ENCODE measurements at regions not wholly inside any gene's neighbourhood (a gene's known extent, or its start where the extent isn't known, plus 50 kb on each side); places are given as distances from the start of the nearest gene placed in this dataset.

GRCh38 chr4:138078751-138079520 lies 163.2 kb downstream of the SLC7A11 start:
- H3K9me3 Mint-ChIP-seq (ENCODE audit: low read depth), result no peaks in the 10 kb centered on the region
- H3K27ac Mint-ChIP-seq, result no peak overlapping the region
- H3K4me1 Mint-ChIP-seq, result no peaks in the 10 kb centered on the region
- DNase-seq (no peak), ATAC-seq (no peak)
- CTCF ChIA-PET, result interaction anchor here (0.8 kb wide), 1 partner anchor 11 kb away, joined by 3 read pairs; no protein-coding TSS in a partner anchor
- no peaks in the 10 kb centered on the region for H3K36me3 Mint-ChIP-seq (ENCODE audit: low read depth)
- peaks cover 2% of the 10 kb centered on the region for H3K27me3 Mint-ChIP-seq
- intact Hi-C loops (cut with DNase I, micrococcal nuclease), result no loop called here
- POLR2A ChIA-PET, result no interaction called here
- no peak overlapping the region for H3K4me3 Mint-ChIP-seq

DNA sequence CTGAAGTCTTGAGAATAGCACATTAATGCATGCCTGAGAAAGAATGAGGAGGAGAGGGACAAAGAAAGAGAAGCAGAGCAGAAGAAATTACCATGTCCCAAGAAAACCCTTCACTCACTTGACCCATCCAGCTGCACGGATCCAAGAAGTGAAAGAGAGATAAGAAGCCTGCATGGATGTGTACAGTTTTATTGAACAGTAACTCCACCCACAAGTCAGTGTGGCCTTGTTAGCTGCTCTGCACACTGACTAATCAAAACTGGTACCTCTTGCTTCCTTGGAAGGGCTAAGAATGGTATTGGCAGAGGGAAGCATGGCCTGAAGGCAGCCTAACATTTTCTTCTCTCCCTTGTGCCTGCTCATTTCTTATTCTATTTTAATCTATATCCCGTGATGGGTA lies 163.9 kb downstream of the SLC7A11 start:
- Mint-ChIP-seq H3K36me3 (ENCODE audit: low read depth) (no peaks in the 10 kb centered on the region), H3K4me3 (no peak overlapping the region), H3K27me3 (peaks cover 2% of the 10 kb centered on the region), H3K4me1 (no peaks in the 10 kb centered on the region), H3K9me3 (ENCODE audit: low read depth) (no peaks in the 10 kb centered on the region), H3K27ac (no peak overlapping the region)
- CTCF ChIA-PET, result interaction anchor here (0.8 kb wide), 1 partner anchor 12 kb away, joined by 3 read pairs; no protein-coding TSS in a partner anchor
- DNase-seq (no peak), ATAC-seq (no peak)
- POLR2A ChIA-PET, result no interaction called here
- intact Hi-C loops (cut with DNase I, micrococcal nuclease), result no loop called here

- no peak overlapping the region for H3K4me3 Mint-ChIP-seq
- ChIA-PET CTCF (no interaction called here), POLR2A (no interaction called here)
- ATAC-seq (no peak), DNase-seq (no peak)
- H3K4me1 Mint-ChIP-seq, result no peaks in the 10 kb centered on the region
- no peaks in the 10 kb centered on the region for H3K9me3 Mint-ChIP-seq (ENCODE audit: low read depth)
- no peaks in the 10 kb centered on the region for H3K36me3 Mint-ChIP-seq (ENCODE audit: low read depth)
- intact Hi-C loops (cut with DNase I, micrococcal nuclease), result no loop called here
- no peak overlapping the region for H3K27ac Mint-ChIP-seq
- H3K27me3 Mint-ChIP-seq, result peaks cover 2% of the 10 kb centered on the region
Measured at GRCh38 chr4:138076561-138076960, 165.6 kb downstream of the SLC7A11 start.

GRCh38 chr4:138070816-138071215 lies 171.3 kb downstream of the SLC7A11 start:
- Mint-ChIP-seq H3K36me3 (ENCODE audit: low read depth) (no peaks in the 10 kb centered on the region), H3K27me3 (peaks cover 2% of the 10 kb centered on the region), H3K27ac (no peak overlapping the region), H3K4me3 (no peak overlapping the region), H3K9me3 (ENCODE audit: low read depth) (peaks cover 2% of the 10 kb centered on the region), H3K4me1 (no peaks in the 10 kb centered on the region)
- ChIA-PET CTCF (no interaction called here), POLR2A (no interaction called here)
- DNase-seq (no peak), ATAC-seq (no peak)
- intact Hi-C loops (cut with DNase I, micrococcal nuclease), result no loop called here

DNA sequence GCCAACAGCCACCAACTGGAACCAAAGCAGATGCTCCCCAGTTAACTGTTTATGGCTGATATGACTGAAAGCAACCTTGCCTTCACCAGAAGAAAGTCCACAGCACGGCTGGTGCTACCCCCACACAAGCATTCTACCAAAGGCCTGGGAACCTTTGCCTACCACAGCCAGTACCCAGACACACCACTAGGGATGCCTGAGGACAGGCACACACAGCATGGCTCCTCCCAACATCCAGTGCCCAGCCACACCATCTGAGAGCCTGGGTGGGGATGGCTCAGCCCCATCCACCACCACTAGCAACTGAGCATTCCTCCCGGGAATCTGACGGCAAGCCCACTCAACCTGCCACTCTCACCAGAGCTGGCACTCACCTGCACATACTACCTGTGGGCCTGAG lies 178.6 kb downstream of the SLC7A11 start:
- peaks cover 10% of the 10 kb centered on the region for H3K9me3 Mint-ChIP-seq (ENCODE audit: low read depth)
- H3K27me3 Mint-ChIP-seq, result no peaks in the 10 kb centered on the region
- ATAC-seq (no peak), DNase-seq (no peak)
- ChIA-PET CTCF (no interaction called here), POLR2A (no interaction called here)
- no peaks in the 10 kb centered on the region for H3K4me1 Mint-ChIP-seq
- intact Hi-C loops (cut with DNase I, micrococcal nuclease), result no loop called here
- no peak overlapping the region for H3K4me3 Mint-ChIP-seq
- H3K36me3 Mint-ChIP-seq (ENCODE audit: low read depth), result no peaks in the 10 kb centered on the region
- no peak overlapping the region for H3K27ac Mint-ChIP-seq

- no peaks in the 10 kb centered on the region for H3K27me3 Mint-ChIP-seq
- no peaks in the 10 kb centered on the region for H3K4me1 Mint-ChIP-seq
- intact Hi-C loops (cut with DNase I, micrococcal nuclease), result no loop called here
- peaks cover 10% of the 10 kb centered on the region for H3K9me3 Mint-ChIP-seq (ENCODE audit: low read depth)
- DNase-seq (no peak), ATAC-seq (no peak)
- ChIA-PET CTCF (interaction anchor here (1.8 kb wide), 1 partner anchor 28 kb away, joined by 5 read pairs; no protein-coding TSS in a partner anchor), POLR2A (interaction anchor here (0.5 kb wide), 1 partner anchor 102 kb away, joined by 3 read pairs; no protein-coding TSS in a partner anchor)
- H3K4me3 Mint-ChIP-seq, result no peak overlapping the region
- H3K27ac Mint-ChIP-seq, result no peak overlapping the region
- H3K36me3 Mint-ChIP-seq (ENCODE audit: low read depth), result no peaks in the 10 kb centered on the region
Measured at GRCh38 chr4:138062929-138063328, 179.2 kb downstream of the SLC7A11 start.

GRCh38 chr4:138056541-138056940 lies 185.6 kb downstream of the SLC7A11 start:
- Mint-ChIP-seq H3K9me3 (ENCODE audit: low read depth) (no peaks in the 10 kb centered on the region), H3K27ac (no peak overlapping the region), H3K36me3 (ENCODE audit: low read depth) (no peaks in the 10 kb centered on the region), H3K27me3 (no peaks in the 10 kb centered on the region), H3K4me3 (no peak overlapping the region), H3K4me1 (no peaks in the 10 kb centered on the region)
- no peak for DNase-seq
- intact Hi-C loops (cut with DNase I, micrococcal nuclease), result no loop called here
- ATAC-seq, result no peak
- ChIA-PET POLR2A (no interaction called here), CTCF (interaction anchor here (0.7 kb wide), 1 partner anchor 642 kb away, joined by 3 read pairs; no protein-coding TSS in a partner anchor)

- Mint-ChIP-seq H3K9me3 (ENCODE audit: low read depth) (no peaks in the 10 kb centered on the region), H3K4me3 (no peak overlapping the region), H3K27me3 (no peaks in the 10 kb centered on the region), H3K27ac (no peak overlapping the region), H3K4me1 (no peaks in the 10 kb centered on the region), H3K36me3 (ENCODE audit: low read depth) (no peaks in the 10 kb centered on the region)
- POLR2A ChIA-PET, result no interaction called here
- CTCF ChIA-PET, result no interaction called here
- intact Hi-C loops (cut with DNase I, micrococcal nuclease), result no loop called here
- no peak for DNase-seq
- no peak for ATAC-seq
Measured at GRCh38 chr4:138055890-138056289, 186.3 kb downstream of the SLC7A11 start.

DNA sequence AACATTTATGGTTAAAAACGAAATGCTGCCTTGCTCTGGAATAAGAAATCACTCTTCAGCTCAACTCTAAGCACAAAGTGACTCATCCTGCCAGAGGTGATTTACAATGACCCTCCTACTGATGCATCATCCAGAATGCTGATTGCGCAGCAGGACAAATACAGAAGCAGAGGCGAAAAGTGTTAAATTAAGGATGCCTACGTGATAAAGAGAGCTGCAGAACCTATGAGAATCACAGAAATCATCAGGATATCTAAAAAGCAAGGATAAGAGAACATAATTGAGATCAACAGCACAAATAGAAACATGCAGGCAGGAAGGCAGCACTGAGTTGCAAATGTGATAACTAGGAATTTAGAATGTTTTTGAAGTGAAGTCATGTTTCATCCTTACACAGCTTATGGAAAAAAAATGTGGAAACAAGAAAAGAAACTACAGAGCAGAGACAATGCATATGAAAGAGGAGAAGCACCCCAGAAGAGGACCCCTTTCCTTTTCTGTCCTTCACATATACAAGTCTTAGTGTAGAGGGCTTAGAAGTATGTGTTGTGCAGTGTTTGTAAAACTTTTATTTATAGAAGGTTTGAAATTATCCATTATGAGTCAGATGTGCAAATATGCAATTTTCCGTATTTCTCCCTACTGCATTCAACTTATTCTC lies 188.4 kb downstream of the SLC7A11 start:
- Mint-ChIP-seq H3K9me3 (ENCODE audit: low read depth) (no peaks in the 10 kb centered on the region), H3K36me3 (ENCODE audit: low read depth) (no peaks in the 10 kb centered on the region), H3K4me1 (no peaks in the 10 kb centered on the region), H3K4me3 (no peak overlapping the region), H3K27ac (no peak overlapping the region), H3K27me3 (no peaks in the 10 kb centered on the region)
- DNase-seq, result no peak
- ATAC-seq, result no peak
- ChIA-PET CTCF (no interaction called here), POLR2A (no interaction called here)
- intact Hi-C loops (cut with DNase I, micrococcal nuclease), result no loop called here

GRCh38 chr4:138052806-138053632 lies 189.1 kb downstream of the SLC7A11 start:
- H3K4me3 Mint-ChIP-seq, result no peak overlapping the region
- ChIA-PET CTCF (no interaction called here), POLR2A (no interaction called here)
- intact Hi-C loops (cut with DNase I, micrococcal nuclease), result no loop called here
- H3K27me3 Mint-ChIP-seq, result no peaks in the 10 kb centered on the region
- no peak for ATAC-seq
- no peaks in the 10 kb centered on the region for H3K36me3 Mint-ChIP-seq (ENCODE audit: low read depth)
- no peak for DNase-seq
- no peaks in the 10 kb centered on the region for H3K9me3 Mint-ChIP-seq (ENCODE audit: low read depth)
- no peak overlapping the region for H3K27ac Mint-ChIP-seq
- no peaks in the 10 kb centered on the region for H3K4me1 Mint-ChIP-seq

- CTCF ChIA-PET, result no interaction called here
- DNase-seq (no peak), ATAC-seq (no peak)
- intact Hi-C loops (cut with DNase I, micrococcal nuclease), result no loop called here
- H3K4me1 Mint-ChIP-seq, result no peaks in the 10 kb centered on the region
- no peaks in the 10 kb centered on the region for H3K36me3 Mint-ChIP-seq (ENCODE audit: low read depth)
- no peak overlapping the region for H3K4me3 Mint-ChIP-seq
- H3K9me3 Mint-ChIP-seq (ENCODE audit: low read depth), result no peaks in the 10 kb centered on the region
- no peak overlapping the region for H3K27ac Mint-ChIP-seq
- POLR2A ChIA-PET, result no interaction called here
- H3K27me3 Mint-ChIP-seq, result no peaks in the 10 kb centered on the region
Measured at GRCh38 chr4:138051157-138051556, 191.0 kb downstream of the SLC7A11 start.

GRCh38 chr4:138050601-138051000 lies 191.5 kb downstream of the SLC7A11 start:
- no peaks in the 10 kb centered on the region for H3K27me3 Mint-ChIP-seq
- POLR2A ChIA-PET, result no interaction called here

More at GRCh38 chr4:138050601-138051000, 191.5 kb downstream of the SLC7A11 start:
- DNase-seq (no peak), ATAC-seq (no peak)
- Mint-ChIP-seq H3K4me3 (no peak overlapping the region), H3K4me1 (no peaks in the 10 kb centered on the region), H3K9me3 (ENCODE audit: low read depth) (no peaks in the 10 kb centered on the region), H3K36me3 (ENCODE audit: low read depth) (no peaks in the 10 kb centered on the region), H3K27ac (no peak overlapping the region)
- CTCF ChIA-PET, result no interaction called here
- intact Hi-C loops (cut with DNase I, micrococcal nuclease), result no loop called here

Measured in activated CD4-positive, alpha-beta T cell treated with anti-CD3 and anti-CD28 coated beads for 36 hours (primary cell).